ENCODE measurements at regions not wholly inside any gene's neighbourhood (a gene's known extent, or its start where the extent isn't known, plus 50 kb on each side); places are given as distances from the start of the nearest gene placed in this dataset.

DNA sequence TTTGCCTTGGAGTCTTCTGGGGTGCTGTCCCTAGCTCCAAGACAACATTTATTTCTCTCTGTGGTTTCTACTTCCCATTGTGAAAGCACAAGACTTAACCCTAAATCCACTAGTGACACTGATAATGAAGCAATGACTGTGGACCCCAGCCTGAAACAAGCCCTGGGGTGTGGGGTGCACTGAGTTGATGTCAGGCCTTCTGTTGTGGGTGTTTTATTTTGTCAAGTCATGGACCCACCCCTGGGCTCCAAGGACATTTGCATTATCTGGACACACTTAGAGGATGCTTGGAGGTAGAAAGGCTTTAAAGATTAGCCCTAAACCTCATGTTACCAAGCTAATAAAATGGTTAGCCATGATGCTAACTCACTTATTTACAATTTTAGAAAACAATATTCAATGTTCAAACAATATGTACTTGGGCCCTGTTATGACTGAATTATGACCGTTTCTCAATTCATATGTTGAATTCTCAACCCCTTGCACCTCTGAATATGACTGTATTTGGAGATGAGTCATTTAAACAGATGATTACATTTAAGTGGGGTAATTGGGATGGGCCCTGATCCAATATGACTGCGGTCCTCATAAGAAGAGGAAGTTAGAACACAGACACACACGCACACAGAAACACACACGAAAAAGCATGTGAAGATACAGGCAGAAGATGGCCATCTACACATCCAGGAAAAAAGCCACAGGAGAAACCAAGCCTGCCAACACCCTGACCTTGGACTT is 137.2 kb upstream of the IGFBP3 start:
- TF ChIP-seq, protein P1, sequence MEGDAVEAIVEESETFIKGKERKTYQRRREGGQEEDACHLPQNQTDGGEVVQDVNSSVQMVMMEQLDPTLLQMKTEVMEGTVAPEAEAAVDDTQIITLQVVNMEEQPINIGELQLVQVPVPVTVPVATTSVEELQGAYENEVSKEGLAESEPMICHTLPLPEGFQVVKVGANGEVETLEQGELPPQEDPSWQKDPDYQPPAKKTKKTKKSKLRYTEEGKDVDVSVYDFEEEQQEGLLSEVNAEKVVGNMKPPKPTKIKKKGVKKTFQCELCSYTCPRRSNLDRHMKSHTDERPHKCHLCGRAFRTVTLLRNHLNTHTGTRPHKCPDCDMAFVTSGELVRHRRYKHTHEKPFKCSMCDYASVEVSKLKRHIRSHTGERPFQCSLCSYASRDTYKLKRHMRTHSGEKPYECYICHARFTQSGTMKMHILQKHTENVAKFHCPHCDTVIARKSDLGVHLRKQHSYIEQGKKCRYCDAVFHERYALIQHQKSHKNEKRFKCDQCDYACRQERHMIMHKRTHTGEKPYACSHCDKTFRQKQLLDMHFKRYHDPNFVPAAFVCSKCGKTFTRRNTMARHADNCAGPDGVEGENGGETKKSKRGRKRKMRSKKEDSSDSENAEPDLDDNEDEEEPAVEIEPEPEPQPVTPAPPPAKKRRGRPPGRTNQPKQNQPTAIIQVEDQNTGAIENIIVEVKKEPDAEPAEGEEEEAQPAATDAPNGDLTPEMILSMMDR (conservative IDR thresholded peaks at IDR 0.05; ENCODE audit: low read depth in 2 of 2): no peak
- TF ChIP-seq EZH2 (IDR thresholded peaks at IDR 0.05; ENCODE audit: low read depth, unreplicated experiment): no peak
